Right lobe of liver (tissue), 6 donors: ENCODE measurements at regions not wholly inside any gene's neighbourhood (a gene's known extent, or its start where the extent isn't known, plus 50 kb on each side); places are given as distances from the start of the nearest gene placed in this dataset.

Experiments used
- ATAC-seq, 4 donors: fragments of 200-7000 bp; cut with Tn5 transposase; one replicate each; pipeline ENCODE4 v1.9.1; 2020; ENCODE audit warnings: mild to moderate bottlenecking in 4 of 4, moderate library complexity in 4 of 4
- DNase-seq, 3 donors: peaks; one replicate each; pipeline ENCODE4 v3.0.0-alpha.2; 2020
- H3K27ac ChIP-seq, 3 donors: fragments of 200-600 bp; one replicate each; pipeline ENCODE4 v1.8.0; 2022
- H3K27me3 ChIP-seq, 2 donors: fragments of 200-600 bp; one replicate each; pipeline ENCODE4 v1.8.0; 2022
- H3K36me3 ChIP-seq, 4 donors: fragments of 200-600 bp; sonication (generic) in 1 of 4; one replicate each; pipeline versions ENCODE4 v1.5.1 to v1.8.0; 2017 to 2022; ENCODE audit warnings: control low read depth in 1 of 4
- H3K4me1 ChIP-seq, 4 donors: fragments of 200-600 bp; sonication (generic) in 1 of 4; one replicate each; pipeline versions ENCODE4 v1.5.1 to v1.8.0; 2017 to 2022; ENCODE audit warnings: control low read depth in 1 of 4
- H3K4me3 ChIP-seq, 3 donors: fragments of 200-600 bp; one replicate each; pipeline ENCODE4 v1.8.0; 2022
- H3K9me3 ChIP-seq, 4 donors: fragments of 200-600 bp; sonication (generic) in 1 of 4; one replicate each; pipeline versions ENCODE4 v1.5.1 to v1.8.0; 2017 to 2022; ENCODE audit warnings: control low read depth in 1 of 4
- CTCF ChIP-seq, 4 donors: fragments of 200-600 bp in 3 of 4; fragments of 450-650 bp in 1 of 4; IDR thresholded peaks; one replicate each; pipeline versions ENCODE4 v1.5.1 to v1.8.0; 2016 to 2022; ENCODE audit warnings: antibody characterized with exemption in 4 of 4, mild to moderate bottlenecking in 2 of 4
- POLR2A ChIP-seq: fragments of 450-650 bp; IDR thresholded peaks from one replicate; pipeline ENCODE4 v1.6.1; 2017; ENCODE audit warnings: antibody characterized with exemption, mild to moderate bottlenecking
- WGBS: methylation state at CpG from one replicate; pipeline ENCODE4 v1.1.6; 2018; ENCODE audit warnings: low coverage, low lambda C conversion rate; ENCODE audit not compliant: insufficient coverage; ENCODE audit errors: missing lambda C conversion rate; 5-methylcytosine and 5-hydroxymethylcytosine counted together
- intact Hi-C, 2 donors: fragments of 100-400 bp; cut with DNase I; formaldehyde crosslinking; loops; one replicate each; pipeline versions ENCODE4 v1.11.2 to v1.14.1; 2022
- donor health status: DM: no; HTN: yes; CAD: no.
- donor health status: DM: no; HTN: no; CAD: no.
- donor health status: DM: no; HTN: no; CAD: no.
- donor health status: DM: no; HTN: yes; CAD: no.
- donor health status: DM: no; HTN: yes; CAD: no.

DNA sequence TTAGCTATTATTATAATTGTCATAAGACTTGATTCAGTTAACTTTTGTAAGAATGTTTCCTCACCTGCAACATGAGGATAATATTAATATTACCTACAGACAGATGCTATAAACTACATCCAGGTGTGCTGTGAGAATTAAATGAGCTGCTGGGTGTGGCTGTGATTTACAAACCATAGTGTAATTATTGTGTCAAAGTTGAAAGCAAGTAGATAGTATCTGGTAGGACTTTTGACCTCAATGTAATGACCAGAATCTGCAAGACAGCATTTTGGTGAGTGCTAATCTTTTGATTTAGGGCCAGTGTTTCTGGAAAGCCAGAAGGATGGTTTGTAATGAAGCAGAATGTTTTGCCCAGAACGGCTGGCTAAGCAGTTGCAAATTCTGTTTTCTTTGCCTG is 162.5 kb downstream of the TRMT11 start:
- no peak overlapping the region for H3K4me3 ChIP-seq
- no peaks in the 10 kb centered on the region for H3K27me3 ChIP-seq
- TF ChIP-seq POLR2A: no peak
- TF ChIP-seq CTCF (IDR thresholded peaks at IDR 0.05): no peak
- H3K36me3 ChIP-seq: no peaks in the 10 kb centered on the region
- no peak for ATAC-seq
- WGBS: 63% methylated on average over 1 of the region's 1 CpG
- no peak for DNase-seq
- no peaks in the 10 kb centered on the region for H3K9me3 ChIP-seq
- H3K4me1 ChIP-seq: no peaks in the 10 kb centered on the region
- H3K27ac ChIP-seq: no peak overlapping the region
- intact Hi-C loops: no loop called here

DNA sequence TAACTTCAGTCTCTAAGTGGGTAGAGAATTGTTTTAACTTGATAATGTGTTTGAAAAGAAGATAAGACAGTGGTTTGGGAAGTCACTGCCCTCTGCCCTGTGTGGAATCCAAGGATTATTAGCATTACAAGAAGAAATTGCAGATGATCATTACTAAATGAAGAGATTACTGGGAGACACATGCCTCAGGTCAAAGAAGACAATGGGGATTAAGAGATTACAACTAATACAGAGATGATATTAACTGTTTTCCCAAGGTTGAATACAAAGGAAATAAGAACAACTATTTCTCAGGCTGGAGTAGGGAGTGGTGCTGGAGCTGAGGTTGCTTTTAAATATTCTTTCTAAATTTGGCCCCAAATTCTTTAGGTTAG is 166.0 kb downstream of the TRMT11 start:
- no peaks in the 10 kb centered on the region for H3K4me1 ChIP-seq
- no peak for ATAC-seq
- no peak overlapping the region for H3K27ac ChIP-seq
- DNase-seq: no peak
- H3K9me3 ChIP-seq: no peaks in the 10 kb centered on the region
- intact Hi-C loops: no loop called here
- H3K36me3 ChIP-seq: no peaks in the 10 kb centered on the region
- H3K4me3 ChIP-seq: no peak overlapping the region
- no peaks in the 10 kb centered on the region for H3K27me3 ChIP-seq
- TF ChIP-seq CTCF (IDR thresholded peaks at IDR 0.05) (no peak), POLR2A (no peak)

DNA sequence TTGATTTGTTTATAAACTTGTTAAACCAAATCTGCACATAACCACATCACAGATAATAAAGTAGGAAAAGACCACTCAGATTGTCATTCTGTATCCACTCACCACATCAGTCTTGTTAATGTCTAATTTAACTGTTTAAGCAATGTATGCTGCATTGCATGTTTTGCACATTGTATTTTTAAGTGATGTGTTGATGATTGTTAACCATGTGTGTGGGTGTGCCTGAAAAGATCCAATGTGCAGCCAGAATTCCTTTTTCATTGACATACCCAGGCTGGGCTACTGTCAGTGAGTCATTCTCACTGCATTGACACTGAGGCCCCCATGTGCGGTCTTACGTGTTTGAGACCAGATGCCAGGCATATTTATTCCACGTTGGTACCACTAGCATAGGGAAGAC is 167.3 kb downstream of the TRMT11 start:
- intact Hi-C loops: no loop called here
- no peak for ATAC-seq
- no peaks in the 10 kb centered on the region for H3K27me3 ChIP-seq
- 94% methylated on average over 3 of the region's 3 CpGs for WGBS
- H3K27ac ChIP-seq: no peak overlapping the region
- H3K4me3 ChIP-seq: no peak overlapping the region
- no peaks in the 10 kb centered on the region for H3K36me3 ChIP-seq
- DNase-seq: no peak
- no peak for TF ChIP-seq CTCF (IDR thresholded peaks at IDR 0.05)
- TF ChIP-seq POLR2A: no peak
- H3K4me1 ChIP-seq: no peaks in the 10 kb centered on the region
- no peaks in the 10 kb centered on the region for H3K9me3 ChIP-seq

- TF ChIP-seq CTCF (IDR thresholded peaks at IDR 0.05) (no peak), POLR2A (no peak)
- intact Hi-C loops: no loop called here
- no peaks in the 10 kb centered on the region for H3K9me3 ChIP-seq
- no peak overlapping the region for H3K27ac ChIP-seq
- no peak for DNase-seq
- H3K27me3 ChIP-seq: no peaks in the 10 kb centered on the region
- H3K4me1 ChIP-seq: no peaks in the 10 kb centered on the region
- no peaks in the 10 kb centered on the region for H3K36me3 ChIP-seq
- ATAC-seq: no peak
- no peak overlapping the region for H3K4me3 ChIP-seq
- 50% methylated on average over 1 of the region's 1 CpG for WGBS
Observed at GRCh38 chr6:126156973-126157372, 170.6 kb downstream of the TRMT11 start.

DNA sequence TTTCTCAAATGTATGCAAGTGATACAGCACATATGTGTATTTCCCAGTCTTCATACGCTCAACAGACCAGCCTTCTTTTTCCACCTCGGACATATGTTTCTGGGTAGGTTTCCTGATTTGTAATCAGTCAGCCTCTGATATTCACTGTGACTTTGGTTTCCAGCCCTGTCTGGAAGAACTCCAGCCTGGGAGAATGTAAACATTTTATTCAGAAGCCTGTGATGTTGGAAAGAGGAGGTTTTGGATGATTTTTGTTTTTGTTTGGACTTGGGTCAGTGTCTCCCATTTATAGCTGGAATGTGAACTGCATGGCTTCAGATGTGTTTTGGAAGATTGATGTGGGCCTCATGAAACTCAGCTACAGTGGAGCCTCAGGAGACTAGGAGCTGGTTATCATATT is 172.2 kb upstream of the CENPW start:
- H3K27ac ChIP-seq: no peak overlapping the region
- intact Hi-C loops: no loop called here
- no peak for TF ChIP-seq CTCF (IDR thresholded peaks at IDR 0.05)
- TF ChIP-seq POLR2A: no peak
- H3K9me3 ChIP-seq: no peaks in the 10 kb centered on the region
- H3K36me3 ChIP-seq: no peaks in the 10 kb centered on the region
- 82% methylated on average over 2 of the region's 2 CpGs for WGBS
- no peaks in the 10 kb centered on the region for H3K4me1 ChIP-seq
- no peak overlapping the region for H3K4me3 ChIP-seq
- ATAC-seq (no peak), DNase-seq (no peak)
- H3K27me3 ChIP-seq: no peaks in the 10 kb centered on the region
